Tibial nerve (tissue), 4 donors: ENCODE measurements at regions not wholly inside any gene's neighbourhood (a gene's known extent, or its start where the extent isn't known, plus 50 kb on each side); places are given as distances from the start of the nearest gene placed in this dataset.

Source experiments
- CTCF ChIP-seq, 5 experiments: fragments of 200-600 bp in 3 of 5; fragments of 450-650 bp in 2 of 5; sonication (generic) in 3 of 5; IDR thresholded peaks; one replicate each; pipeline ENCODE4 v1.5.1; 2016 to 2019; ENCODE audit warnings: antibody characterized with exemption in 5 of 5, mild to moderate bottlenecking in 3 of 5, moderate library complexity in 2 of 5
- EP300 ChIP-seq, 2 donors: sonication (generic); formaldehyde crosslinking; IDR thresholded peaks; one replicate each; pipeline ENCODE4 v1.6.1; 2017; ENCODE audit warnings: antibody characterized with exemption in 2 of 2, mild to moderate bottlenecking in 1 of 2

- TF ChIP-seq EP300 (IDR thresholded peaks at IDR 0.05) (no peak), CTCF (IDR thresholded peaks at IDR 0.05) (no peak)
Observed at GRCh38 chr20:54717983-54718382, 242.6 kb downstream of the DOK5 start.
